HG02970 (cell line): ENCODE measurements at regions not wholly inside any gene's neighbourhood (a gene's known extent, or its start where the extent isn't known, plus 50 kb on each side); places are given as distances from the start of the nearest gene placed in this dataset.
"Not testable (repeated sequence)": the region's sequence is repeated elsewhere in the genome, so short reads cannot be mapped to it uniquely, and the experiment has no call there.

Experiments
- ATAC-seq: cut with Tn5 transposase; IDR thresholded peaks from one replicate; pipeline ENCODE4 v1.9.1; 2021; ENCODE audit warnings: mild to moderate bottlenecking, moderate library complexity, moderate number of reproducible peaks; ENCODE audit not compliant: unreplicated experiment, low FRiP score

DNA sequence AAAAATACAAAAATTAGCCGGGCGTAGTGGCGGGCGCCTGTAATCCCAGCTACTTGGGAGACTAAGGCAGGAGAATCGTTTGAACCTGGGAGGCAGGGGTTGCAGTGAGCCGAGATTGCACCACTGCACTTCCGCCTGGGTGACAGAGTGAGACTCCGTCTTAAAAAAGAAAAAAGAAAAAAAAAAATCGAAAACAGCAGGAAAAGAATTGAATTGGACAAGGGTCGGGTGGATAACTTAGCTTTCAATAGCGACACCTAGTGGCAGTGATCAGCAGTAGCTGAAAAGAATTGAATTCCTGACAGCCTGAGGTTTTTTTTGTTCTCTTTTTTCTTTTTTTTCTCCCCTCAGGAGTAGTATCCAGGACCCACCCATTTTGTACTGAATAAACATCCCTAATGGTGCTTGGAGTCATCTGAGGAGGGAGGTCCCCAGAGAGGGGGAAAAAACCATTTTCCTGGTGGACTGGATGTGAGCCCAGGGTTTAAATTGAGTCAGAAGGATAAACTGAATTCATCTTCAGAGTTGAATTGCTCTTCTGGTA, 55.1 kb downstream of the CYCS start:
- no peak for ATAC-seq

- ATAC-seq, result no peak
Measured at GRCh38 chr7:25068502-25069213, 56.4 kb downstream of the CYCS start.

DNA sequence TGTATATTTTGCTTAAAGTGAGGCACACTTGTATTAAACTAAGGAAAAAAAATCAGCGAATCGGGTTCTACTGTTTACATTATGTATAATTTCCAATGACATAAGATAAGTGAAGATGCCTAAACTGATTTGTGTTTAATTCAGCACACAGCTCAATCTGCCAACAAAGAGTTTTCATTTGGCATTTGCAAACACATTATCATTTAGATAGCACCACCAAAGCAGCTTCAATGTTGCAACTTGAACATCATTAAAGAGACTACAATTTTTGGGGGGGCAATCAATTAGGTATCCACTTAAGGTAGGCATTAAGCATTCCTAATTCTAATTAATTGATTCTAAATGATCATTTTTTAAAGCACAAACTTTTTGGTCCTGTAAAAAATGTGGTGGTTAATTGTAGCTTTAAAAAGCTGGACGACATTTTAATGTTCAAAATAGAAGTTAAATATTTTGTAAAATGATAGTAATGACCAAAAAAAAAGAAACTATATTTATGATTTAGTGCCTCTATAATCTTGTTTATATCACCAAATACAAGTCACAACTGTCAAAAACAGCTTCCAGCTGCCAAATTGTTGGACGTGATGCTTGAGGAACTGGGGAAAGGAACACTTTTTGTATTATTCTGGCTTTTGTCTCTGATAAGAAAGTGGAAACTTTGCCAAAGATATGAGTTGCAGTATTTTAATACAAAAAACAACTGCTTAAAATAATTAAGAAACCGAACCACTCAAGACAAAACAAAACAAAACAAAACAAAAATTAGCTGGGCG, 57.1 kb downstream of the CYCS start:
- ATAC-seq, result no peak

- ATAC-seq, result no peak
Measured at GRCh38 chr7:25066253-25066652, 58.8 kb downstream of the CYCS start.

DNA sequence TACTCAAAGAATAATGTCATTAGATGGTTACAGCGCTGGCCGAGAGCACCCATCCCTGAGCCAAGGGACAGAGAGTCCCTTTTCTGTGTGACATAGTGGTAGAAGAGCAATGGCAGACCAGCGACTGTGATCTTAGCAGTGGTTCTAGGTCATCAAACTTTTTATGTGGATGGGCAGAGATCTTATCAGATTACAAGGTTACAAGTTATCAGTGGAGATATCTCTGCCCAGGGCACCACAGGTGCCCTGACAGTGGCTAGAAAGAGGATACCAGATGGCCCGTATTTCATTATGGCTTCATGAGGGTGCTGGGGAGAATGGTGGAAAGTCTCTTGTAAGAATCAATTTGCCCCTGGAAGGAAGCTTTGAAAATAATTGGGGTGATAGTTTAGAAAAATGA, 62.7 kb downstream of the CYCS start:
- ATAC-seq, result no peak

DNA sequence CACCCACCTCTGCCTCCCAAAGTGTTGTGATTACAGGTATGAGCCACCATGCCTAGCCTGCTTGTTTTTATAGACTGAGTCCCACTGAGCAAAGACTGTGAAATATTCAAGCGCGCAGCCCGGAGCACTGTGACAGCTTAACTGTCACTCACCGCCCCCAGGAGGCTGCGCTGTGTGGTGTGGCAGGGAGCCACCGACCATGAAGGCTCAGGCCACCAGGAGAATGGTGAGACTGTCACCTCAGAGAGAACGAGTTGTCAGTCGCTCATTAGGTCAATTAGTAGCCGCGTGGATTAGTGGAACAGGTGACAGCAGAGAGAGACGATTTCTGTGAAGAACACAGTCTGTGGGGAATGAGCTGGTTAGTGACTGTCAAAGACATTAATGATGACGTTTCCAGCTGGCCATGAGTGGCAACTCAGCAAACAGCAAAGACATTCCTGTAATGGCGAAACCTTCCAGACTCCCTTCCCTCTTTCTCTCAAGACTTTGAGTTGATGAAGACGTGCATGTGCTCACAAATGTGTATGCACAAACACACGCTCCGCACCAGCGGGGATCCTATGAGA, 64.5 kb downstream of the CYCS start:
- no peak for ATAC-seq

- ATAC-seq, result no peak
Measured at GRCh38 chr7:25059576-25059975, 65.5 kb downstream of the CYCS start.

DNA sequence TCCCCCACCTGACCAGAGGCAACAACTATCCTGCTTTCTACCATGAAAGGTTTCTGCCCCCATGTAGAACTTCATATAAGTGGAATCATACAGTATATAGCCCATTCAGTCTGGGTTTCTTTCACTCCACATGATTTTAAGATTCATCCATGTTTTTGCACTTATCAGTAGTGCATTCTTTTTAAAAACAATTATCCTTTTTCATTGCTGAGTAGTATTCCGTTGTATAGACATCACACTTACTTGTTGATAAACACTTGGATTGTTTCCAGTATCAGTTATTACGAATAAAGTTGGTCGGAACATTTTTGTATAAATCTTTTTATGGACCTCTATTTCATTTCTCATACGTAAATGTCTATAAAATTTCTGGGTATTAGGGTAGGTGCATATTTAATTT, 68.7 kb downstream of the CYCS start:
- ATAC-seq, result no peak

DNA sequence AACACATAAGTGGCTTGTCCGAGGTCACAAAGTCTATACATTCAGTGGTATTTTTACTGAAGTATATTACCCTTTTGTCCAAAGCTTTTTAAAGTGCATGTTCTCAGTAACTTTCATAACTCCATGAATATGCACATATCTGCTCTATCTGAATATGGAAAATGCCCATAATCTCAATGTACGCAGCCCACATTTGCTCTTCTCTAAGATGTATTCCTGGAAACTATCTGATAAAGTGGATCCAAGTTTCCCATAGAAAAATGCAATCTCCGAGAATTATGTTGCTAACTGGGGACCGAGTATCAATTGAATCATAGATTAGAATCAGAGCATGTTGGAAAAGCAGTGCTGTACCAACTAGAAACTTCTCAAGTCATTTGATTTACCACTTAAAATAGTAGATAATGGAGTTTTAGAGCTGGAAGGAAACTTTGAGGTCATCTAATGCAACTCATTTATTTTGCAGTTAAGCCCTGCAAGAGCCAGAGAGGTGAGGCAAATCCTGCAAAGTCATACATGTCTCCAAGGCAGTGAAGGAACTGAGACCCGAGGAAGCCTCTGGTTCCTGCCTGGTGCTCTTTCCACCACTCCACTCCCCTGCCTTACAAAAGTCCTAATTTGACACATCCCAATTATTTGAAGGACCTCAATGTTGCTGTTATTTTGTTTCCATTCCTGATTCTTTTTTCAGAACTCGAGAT, 69.4 kb downstream of the CYCS start:
- ATAC-seq, result no peak

DNA sequence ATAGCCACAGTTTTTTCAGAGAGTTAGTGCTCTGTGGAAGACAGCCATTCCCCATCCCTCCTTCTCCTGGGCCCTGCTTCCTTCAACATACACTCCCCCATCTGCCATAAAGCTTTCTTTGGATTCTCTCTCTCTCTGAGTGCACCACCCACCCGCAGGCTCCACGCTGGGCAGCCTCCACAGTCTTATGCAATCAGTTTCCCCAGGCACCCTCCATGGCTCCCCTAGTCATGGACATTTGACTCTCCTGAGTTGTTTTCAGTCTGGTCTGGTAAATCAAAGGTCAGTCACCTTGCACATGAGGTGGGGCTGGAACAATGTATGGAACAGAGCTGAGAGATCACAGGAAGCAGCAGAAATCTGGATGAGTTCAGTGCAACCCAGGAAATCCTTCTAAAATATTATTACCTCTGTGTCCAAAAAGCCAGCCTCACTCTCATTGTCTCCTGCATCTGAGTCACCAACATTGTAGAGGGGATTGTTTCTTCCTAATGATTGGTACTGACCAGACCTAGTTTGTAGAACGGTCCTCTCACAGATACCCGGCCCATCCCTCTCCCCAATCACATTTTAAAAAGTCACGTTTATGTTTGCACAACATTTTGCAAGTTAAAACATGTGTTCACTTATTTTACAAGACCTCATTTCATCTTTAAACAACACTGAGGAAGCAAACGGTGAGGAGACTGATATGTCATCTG, 70.1 kb downstream of the CYCS start:
- no peak for ATAC-seq

- no peak for ATAC-seq
Measured at GRCh38 chr7:25050223-25050622, 70.2 kb upstream of the OSBPL3 start.

- ATAC-seq, result no peak
Measured at GRCh38 chr7:25048444-25048834, 68.5 kb upstream of the OSBPL3 start.

DNA sequence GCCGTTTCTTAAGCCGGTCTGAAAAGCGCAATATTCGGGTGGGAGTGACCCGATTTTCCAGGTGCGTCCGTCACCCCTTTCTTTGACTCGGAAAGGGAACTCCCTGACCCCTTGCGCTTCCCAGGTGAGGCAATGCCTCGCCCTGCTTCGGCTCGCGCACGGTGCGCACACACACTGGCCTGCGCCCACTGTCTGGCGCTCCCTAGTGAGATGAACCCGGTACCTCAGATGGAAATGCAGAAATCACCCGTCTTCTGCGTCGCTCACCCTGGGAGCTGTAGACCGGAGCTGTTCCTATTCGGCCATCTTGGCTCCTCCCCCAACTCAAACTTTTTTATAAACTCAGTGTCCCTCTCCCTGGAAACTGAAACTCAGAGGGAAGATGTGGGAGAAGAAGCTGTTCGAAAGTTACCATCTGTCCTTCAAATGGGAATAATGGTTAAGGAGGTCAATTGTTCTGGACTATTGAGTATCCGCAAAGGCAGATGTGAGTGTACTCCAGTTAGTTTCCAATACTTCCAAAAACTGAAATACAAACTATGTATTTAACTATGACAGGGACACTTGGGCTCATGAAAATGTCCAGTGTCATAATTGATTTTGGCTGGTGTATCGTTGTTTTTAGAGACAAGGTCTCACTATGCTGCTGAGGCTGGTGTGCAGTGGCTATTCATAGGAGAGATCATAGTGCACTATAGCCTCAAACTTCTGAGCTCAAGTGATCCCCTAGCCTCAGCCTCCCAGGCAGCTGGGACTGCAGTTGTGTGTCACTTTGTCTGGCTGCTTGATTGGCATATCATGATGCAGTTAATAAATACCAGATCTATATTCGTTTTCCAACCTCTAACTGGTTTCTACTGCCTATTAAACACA, 67.8 kb upstream of the OSBPL3 start:
- ATAC-seq, result not testable (repeated sequence)

DNA sequence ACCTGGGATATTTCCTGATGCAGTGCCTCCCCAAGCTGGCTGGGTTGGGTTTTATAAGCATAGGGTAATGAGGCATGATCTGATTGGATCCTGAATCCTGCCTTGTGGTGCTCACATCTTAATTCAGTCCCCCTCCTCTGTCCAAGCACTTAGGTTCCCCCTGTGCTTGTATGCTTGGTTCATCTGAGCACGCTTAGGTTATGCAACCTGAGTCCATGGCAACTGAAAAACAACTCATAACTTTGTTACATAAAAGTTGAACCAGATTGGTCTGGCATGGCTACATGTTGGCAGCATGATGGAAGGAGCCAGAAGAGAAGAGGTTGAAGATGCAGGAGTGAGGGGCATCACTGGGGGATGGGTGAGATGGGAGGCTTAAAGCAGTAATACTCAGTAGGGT, 57.3 kb upstream of the OSBPL3 start:
- no peak for ATAC-seq

DNA sequence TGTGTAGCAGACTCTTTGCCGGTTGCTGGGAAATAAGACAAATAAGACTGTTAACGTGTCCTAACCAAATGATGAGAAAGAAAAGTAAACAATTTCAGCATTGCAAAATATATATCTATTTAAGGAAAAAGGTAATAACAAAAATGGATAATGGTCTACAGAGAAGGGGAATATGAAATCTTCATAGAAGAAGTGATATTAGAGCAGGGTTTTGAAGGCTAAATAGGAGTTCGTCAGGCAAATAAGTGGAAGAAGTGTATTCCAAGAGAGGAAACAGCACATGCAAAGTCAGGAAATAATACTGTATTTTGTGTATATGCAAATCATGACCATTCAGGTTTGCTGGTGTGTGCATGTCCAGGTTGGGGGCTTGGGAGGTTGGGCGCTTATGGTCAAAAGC, 55.3 kb upstream of the OSBPL3 start:
- no peak for ATAC-seq

DNA sequence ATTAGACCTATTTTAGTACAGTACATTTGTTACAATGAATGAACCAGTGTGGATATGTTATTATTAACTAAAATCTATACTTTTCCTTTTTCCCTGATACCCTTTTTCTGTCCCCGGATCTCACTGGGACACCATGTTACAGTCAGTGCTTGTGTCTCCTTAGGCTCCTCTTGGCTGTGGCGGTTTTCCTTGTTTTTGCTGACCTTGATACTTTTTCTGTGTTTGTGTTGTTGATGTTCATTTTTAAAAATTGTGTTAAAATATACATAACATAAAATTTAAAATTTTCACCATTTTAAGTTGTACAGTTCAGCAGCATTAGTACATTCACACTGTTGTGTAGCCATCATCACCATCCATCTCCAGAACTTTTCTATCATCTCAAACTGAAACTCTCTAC, 54.2 kb upstream of the OSBPL3 start:
- no peak for ATAC-seq

DNA sequence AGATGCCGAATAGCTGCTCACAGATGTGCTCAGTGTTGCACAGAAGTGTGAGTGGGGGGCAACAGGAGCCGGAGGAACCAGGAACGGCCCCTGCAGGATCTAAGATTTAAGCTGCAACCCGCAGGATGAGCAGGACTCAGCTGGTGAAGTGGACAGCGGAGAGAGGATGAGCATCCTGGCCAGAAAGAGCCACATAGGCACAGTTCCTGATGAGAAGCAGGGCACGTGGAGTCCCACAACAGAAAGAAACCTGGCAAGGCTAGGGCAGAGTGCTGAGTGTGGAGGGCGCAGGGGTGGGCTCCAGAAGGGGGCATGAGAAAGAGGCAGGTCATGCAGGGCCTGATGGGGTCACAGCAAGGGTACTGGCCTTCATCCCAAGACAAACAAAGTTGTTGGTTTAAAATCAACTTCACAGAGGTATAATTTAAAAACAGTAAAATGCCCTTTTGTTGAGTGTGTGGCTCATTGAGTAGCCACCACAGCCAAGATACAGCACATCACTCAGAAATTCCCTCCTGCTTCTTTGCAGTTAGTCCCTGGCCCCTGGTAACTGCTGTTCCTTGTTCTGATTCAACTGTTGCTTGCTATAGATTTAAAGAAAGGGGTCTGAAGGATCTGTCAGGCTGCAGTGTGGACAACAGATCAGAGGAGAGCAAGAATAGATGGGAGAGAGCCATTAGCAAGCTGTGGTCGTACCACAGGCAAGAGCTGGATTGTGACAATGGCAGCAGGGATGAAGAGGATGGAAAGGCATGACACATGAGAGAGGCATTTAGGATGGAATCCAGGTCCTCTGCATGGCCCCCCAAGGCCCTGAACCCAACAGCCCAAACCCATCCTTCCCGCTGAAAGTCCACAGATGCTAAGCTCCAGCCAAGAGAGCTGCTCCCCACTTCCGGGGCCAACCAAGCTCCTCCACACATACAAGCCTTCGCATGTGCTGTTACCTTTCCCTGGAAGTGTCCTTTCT, 53.1 kb upstream of the OSBPL3 start:
- ATAC-seq, result no peak

GRCh38 chr7:25031432-25031831, 51.5 kb upstream of the OSBPL3 start:
- ATAC-seq, result peak; percentile 33
